NCI-H345 (cell line): ENCODE measurements at regions not wholly inside any gene's neighbourhood (a gene's known extent, or its start where the extent isn't known, plus 50 kb on each side); places are given as distances from the start of the nearest gene placed in this dataset.

Experiments used
- DNase-seq: peaks from one replicate; lab custom pipeline; 2025; lab: John Stamatoyannopoulos, UW

DNA sequence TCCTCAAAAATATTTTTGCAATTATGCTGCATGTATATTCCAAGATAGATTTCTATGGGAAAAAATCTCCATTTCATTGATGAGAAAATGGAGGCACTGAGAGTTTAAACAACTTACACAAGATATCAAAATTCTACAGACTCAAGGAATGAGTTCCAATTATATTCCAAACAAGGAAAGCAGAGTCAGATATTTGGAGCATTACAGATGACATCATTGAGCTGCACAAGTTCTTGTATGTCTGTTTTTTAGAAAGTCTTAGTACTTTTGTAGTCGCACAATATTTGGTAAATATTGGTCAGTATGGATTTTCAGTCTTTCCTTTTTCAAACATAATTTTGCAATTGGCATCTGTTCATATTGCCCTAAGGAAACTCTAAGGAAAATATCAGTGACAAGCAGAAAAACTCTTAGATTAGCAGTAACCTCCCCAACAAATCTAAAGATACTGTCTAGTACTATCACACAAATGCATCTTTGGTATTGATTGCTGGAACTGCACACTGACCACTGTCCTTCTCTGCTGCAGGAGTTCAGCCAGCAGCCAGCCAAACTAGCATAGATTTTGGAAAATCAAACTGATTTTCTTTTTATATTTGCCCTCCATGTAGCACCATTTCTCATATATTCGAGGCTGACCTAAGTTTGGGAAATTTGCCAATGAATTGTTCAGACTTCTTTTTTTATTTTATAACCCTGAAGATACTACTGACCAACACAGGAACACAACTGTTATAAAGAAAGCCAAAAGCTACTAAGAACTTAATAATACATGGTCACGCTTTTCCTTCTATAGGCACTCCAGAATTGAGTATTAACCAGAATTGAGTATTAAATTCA lies 51.7 kb upstream of the TBX18 start:
- no peak for DNase-seq
